K562 (cell line): ENCODE measurements at regions not wholly inside any gene's neighbourhood (a gene's known extent, or its start where the extent isn't known, plus 50 kb on each side); places are given as distances from the start of the nearest gene placed in this dataset.

Experiments used
- CTCF ChIP-seq, 3 experiments: IDR thresholded peaks in 2 of 3; conservative IDR thresholded peaks in 1 of 3; 2 replicates each; pipeline ENCODE4 v1.5.1; 2011 to 2012; ENCODE audit warnings: low read length in 3 of 3, mild to moderate bottlenecking in 3 of 3, control low read depth in 2 of 3, improper control_type of control experiment in 1 of 3, inconsistent platforms in 1 of 3, low read depth in 1 of 3, mixed read lengths in 1 of 3, moderate library complexity in 1 of 3; ENCODE audit not compliant: insufficient read depth in 2 of 3
- MAX ChIP-seq: sonication (generic); formaldehyde crosslinking; IDR thresholded peaks from 2 replicates; pipeline ENCODE4 v1.9.0; 2022; ENCODE audit warnings: mild to moderate bottlenecking, missing genetic modification reagents

GRCh38 chr2:176923205-176923604 lies 289.4 kb upstream of the HNRNPA3 start:
- TF ChIP-seq MAX (no peak), CTCF (IDR thresholded peaks at IDR 0.05 in 2 of 3, conservative IDR thresholded peaks at IDR 0.05 in 1 of 3; ENCODE audit: insufficient read depth in 2 of 3, low read depth in 1 of 3, low read length in 3 of 3) (no peak)
